GM18873 (cell line): ENCODE measurements at regions not wholly inside any gene's neighbourhood (a gene's known extent, or its start where the extent isn't known, plus 50 kb on each side); places are given as distances from the start of the nearest gene placed in this dataset.
"Not testable (repeated sequence)": the region's sequence is repeated elsewhere in the genome, so short reads cannot be mapped to it uniquely, and the experiment has no call there.

ENCODE experiments used
- ATAC-seq: cut with Tn5 transposase; IDR thresholded peaks from one replicate; pipeline ENCODE4 v1.9.1; 2021; ENCODE audit warnings: mild to moderate bottlenecking, moderate library complexity, moderate number of reproducible peaks; ENCODE audit not compliant: unreplicated experiment, low FRiP score

DNA sequence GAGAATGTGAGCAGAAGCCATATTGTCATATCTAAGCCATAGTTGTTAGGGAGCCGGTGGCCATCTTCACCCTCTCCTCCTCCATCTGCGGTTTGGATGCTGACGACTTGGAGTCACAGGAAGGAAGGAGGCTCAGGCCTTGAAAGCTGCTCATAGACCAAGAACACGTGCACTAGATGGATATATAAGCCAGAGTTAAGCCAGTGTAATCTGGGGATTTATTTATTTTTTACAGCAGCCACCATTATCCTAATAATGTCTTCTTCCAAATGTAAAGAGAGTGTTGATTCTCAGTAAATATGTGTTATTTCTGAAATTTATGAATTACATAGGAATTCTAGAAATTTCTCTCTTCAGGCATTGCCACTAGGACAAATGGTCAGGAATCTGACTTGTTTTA is 689.9 kb downstream of the QKI start:
- ATAC-seq = no peak

DNA sequence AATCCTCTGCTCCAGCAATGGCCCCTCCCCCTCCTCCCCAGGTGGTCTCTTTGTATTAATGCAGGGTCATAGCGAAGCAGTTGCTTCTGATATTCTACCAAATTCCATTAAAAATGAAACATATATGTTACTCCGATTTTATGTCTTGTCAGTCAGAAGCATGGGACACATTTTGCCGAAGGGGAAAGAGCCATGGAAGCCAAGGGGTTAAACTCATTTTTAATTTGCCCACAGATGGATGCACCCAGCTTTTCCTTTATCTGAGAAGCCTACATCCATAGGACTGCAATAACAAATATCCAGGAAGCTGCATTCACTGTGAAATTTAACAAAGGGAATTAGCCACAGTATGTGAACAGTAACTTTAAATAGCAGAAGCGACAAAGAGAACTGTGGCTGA is 688.2 kb downstream of the QKI start:
- no peak for ATAC-seq

DNA sequence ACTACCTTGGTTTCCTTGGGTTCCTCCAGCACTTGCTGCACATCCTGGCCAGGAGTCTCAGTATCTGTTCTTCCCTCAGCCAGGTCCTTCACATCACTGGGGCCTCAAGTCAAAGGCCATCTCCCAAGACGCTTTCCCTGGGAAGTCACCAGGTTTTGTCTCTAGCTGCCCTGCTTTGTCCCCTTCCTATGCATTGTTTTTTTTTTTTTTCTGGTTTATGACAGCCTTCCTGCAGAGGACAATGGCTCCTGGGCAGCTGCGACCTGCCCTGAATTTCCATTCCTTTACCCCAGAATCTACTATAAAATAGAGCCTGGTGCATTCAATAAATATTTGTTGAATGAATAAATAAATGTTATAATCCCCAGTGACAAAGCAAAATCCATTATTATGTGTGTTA is 687.3 kb downstream of the QKI start:
- ATAC-seq = no peak

DNA sequence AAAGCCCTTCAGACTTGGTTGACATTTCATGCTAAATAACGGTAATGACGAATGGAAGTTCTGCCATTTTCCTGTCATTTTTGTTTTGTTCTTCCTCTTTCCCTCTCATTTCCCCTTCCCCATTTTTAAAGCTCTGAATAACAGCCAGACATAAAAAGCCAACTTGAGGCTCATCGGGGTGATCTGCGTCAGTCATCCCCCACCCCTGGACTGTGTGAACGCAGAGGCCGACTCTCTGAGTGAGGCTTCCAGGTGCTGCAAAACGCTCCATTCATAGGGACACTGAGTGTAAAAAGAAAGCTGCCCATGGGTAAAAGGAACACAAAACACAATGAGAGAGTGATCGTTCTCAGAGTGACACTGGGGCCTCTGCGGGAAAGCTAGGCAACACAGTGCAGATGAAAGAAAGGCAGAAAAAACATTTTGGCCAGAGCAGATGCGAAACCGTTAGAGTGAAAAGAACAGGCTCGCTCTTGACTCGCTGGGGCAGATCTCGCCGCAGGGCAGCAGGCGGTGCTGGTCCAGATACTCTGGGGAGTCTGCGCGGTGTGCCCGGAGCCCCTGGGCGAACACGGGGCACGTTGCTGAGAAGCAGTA is 684.8 kb downstream of the QKI start:
- no peak for ATAC-seq

DNA sequence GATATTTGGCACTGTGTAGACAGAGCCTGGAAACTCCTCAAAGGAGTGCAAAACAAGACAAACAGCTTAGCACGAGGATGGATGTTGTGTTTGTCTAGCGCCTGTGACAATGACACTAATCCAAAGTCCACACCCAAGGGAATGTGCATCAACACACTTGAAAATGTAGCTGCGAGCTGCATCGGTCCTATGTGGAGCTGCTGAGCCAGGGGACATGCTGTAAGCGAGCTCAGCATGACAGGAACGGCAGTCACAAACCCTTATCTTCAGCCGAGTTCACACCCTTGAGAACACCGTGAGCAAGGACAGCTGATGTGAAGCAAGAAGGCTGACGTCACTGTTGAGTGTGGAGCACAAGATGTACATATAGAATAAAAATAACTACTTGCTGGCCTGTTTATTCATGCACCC is 684.3 kb downstream of the QKI start:
- no peak for ATAC-seq

DNA sequence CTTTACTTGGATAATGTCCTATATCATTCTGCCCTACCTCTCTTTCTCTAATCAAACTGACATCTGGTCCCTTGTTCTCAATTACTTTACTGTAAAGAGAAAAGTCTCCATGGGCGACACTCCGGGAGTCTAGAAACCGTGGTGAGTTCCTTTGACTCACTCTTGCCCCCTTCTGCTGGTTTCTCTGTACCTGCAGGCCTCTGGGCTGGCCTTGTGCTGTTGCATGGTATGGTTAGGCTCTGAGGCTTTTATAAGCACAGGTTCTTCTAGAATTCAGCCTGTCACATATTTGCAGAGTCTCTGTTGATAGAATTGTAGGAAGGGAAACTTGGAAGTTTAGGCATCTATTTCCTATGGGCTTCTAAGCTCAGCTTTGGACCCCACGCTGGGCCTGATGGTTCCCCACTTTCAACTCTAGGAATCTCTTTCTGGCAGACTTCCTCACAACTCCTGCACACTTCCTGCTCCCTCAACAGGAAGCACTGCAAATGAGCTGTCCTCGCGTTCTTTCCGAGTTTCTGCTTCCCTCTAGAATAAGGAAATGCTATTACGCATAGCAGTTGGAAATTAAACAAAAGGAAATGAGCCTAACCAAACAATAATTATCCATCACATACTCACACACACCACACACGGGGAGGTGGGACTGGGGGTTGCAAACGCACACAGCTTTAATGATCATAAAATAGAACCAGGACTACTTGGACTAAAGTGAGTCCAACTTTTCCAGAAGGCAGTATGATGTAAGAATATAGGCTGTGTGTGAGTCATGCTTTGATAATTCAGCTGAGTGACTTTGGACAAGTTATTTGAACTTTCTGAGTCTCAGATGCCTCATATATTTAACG is 683.3 kb downstream of the QKI start:
- ATAC-seq = no peak

DNA sequence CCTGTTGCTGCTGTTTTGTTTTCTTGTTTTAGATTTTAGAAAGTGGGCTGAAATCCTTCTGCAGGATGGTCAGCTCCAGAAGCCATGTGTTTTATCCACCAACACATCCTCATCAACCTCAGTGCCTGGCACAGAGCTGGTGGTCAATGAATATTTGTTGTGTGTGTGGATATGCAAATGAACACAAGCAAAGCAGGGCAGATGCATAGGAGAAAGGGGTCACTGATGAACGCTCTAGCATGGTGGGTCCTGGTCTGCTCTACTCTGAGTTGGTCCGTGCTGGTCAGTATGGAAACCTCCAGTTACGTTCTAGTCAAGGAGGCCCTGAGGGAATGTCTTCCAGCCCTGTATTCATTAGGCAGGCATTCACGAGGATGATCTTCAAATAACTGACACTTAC is 682.5 kb downstream of the QKI start:
- no peak for ATAC-seq

DNA sequence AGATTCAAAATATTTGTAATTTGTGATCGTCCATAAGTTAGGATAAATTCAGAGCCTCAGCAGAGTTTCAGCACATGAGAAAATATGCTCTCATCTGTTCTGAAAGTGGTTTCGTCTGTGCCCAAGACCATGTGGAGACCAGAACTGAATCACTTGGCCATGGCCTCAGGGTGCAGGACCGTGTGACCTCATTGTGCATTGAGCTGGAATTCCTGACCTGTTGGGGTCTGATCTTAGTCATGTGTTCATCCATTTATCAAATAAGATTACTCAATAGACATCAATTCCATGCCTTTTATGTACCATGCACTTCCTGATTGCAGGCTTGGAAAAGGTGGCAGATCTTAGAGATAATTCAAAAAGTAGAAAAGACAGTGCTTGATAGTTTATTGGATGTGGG is 680.5 kb downstream of the QKI start:
- ATAC-seq = no peak

DNA sequence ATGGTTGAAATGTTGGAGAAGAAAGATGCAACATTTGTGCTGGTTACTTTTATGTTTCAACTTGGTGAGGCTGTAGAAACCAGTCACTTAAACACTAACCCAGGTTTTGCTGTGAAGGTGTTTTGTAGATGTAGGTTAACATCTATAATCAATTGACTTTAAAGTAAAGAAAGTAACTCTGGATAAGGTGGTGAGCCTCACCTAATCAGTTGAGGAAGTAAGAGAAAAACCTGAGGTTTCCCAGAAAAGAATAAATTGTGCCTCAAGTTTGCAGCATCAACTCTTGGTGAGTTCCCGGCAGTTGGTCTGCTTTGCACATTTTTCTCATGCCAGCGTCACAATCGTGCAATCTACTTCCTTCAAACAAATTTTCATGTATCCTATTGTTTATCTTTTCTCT is 673.4 kb downstream of the QKI start:
- no peak for ATAC-seq

DNA sequence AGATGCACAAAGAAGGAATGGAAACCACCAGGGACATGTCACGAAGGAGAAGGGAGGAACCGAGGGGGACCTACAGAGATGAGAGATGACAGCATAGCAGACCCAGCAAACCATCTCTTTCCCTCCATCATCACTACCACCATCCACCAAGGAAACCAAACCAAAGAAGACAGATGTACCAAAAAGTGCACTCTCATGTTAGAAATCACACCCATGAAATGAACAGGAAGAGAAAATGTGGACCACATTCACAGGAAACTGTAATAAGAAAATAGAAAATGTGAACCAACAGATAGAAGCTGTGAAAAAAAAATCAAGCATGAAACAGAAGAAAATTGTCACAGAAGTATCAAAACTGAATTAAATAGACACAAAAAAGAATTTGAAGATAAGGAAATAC is 672.7 kb downstream of the QKI start:
- no peak for ATAC-seq

DNA sequence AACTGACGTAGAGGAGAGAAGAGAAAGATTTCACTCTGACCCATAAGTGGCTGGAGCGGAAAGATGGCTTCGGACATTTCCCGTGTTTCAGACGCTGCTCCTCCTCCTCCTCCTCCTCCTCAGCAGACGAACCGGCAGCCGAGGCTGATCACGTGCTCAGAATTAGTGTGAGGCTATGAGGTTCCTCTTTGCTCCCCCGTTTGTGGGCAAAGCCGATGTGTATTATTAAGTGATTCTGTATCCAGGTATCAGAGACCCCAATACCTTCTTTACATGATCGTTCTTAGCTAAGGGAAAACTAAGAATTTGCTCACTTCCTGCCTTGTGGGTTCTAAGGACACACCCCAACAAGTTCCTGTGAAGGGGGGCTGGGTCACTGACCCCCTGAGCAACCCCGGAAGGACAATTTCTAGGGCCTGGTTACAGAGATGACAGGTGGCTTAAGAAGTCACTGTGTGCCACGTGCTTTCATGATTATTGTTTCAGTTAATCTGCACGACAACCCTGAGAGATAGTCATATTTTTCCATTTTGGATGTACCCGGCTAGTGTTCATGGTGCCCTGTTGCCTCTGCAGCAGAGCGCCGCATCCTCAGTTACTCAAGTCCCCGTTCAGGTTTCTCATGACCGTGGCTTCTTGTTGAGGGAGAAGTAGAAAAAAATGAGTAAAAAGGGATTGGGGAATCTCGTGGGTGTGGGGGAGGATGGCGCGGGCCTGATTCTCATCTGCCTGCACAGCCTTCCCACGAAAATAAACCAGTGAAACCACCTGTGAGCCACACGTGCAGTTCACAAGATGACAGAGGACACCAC is 671.8 kb downstream of the QKI start:
- no peak for ATAC-seq

DNA sequence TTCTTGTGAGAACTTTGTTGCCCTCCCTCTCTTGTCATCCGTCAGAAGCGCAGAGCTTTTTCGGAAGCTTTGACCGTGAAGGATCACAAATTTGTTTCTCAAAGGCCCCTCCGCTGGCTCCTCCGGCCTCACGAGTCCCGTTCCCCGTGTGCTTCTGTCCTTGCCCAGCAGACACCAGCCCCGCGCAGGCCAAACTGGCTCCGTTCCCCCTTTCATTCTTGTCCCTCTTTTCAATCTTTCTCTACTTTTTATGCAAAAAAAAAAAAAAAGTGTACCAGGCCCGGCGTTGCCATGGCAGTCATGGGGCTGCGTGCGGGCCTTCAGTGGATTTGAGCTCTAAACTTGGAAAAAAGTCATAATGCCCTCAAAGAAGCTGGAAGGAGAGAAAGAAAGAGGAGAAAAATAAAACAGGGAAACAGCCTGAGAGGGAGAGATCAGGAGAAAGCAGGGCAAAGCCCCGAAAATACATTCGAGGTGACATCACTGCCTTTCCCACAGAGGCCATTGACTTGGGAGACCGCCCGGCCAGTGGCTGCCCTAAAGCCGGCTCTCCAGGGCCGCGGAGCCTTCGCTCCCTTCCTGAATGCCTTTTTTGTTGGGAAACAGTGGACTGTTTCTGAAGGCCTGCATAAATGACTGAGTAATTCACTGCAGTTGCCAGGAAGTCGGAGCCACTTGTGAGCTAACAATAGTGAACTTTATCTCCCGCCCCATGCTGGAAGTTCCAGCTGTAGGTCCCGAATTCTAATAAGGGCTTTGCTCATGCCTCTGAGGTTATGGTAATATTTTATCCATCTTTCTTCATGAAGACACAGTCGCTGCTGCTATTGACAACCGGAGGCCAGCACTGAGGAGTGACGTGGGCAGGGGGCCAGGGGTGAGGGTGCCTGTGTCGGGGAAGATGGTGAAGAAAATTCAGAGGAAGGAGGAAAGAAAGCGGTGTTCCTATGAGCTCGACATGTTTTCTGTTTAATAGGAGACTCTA is 670.9 kb downstream of the QKI start:
- no peak for ATAC-seq

DNA sequence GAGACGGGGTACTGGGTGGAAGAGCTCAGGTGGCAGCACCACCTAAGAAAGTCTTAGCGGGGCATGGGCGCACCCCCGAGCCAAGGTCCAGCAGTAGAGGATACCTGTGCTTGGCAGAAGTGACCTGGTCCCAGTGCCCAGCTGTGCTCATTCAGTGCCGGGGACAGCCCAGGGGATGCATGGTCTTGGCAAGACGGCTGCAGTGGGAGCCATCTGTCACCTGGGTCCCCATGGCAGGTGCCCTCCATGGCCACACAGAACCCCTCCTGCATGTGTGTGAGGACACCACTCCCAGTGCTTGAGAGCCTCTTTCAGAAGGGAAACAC is 664.7 kb downstream of the QKI start:
- ATAC-seq = no peak

DNA sequence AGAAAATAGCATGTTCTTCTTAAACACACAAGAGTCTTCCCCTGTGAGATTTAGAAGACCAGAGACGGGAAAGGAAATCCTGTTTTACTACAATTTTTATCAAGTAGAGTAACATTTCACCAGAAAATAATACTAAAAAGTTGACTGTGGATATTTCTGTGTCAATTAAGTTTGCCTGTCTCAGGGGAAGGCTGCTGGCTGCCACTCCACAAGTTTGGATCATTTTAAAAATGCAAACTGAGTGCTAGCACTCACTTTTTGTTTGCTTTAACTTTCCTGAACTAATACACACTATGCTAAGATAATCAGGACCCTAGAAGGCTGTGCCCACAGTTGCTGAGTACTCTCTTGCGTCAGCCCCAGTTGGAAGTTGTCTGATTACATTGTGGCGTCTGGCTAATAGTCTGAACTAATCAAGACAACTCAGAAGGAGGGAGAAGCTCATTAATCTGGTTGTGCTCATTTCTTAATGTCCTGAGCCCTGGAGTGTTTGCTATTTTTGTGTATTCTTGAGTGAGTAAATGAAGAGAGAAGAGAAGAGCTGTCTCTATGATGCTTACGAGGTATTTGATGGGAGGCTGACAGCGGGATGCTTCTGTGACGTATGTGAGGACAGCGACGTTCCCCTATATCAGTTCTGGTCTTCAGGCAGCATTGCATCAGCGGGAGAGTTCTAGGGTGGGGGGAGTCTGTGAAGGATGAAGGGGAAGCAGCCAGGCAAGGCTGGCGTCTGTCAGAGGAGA is 664.2 kb downstream of the QKI start:
- ATAC-seq = no peak

DNA sequence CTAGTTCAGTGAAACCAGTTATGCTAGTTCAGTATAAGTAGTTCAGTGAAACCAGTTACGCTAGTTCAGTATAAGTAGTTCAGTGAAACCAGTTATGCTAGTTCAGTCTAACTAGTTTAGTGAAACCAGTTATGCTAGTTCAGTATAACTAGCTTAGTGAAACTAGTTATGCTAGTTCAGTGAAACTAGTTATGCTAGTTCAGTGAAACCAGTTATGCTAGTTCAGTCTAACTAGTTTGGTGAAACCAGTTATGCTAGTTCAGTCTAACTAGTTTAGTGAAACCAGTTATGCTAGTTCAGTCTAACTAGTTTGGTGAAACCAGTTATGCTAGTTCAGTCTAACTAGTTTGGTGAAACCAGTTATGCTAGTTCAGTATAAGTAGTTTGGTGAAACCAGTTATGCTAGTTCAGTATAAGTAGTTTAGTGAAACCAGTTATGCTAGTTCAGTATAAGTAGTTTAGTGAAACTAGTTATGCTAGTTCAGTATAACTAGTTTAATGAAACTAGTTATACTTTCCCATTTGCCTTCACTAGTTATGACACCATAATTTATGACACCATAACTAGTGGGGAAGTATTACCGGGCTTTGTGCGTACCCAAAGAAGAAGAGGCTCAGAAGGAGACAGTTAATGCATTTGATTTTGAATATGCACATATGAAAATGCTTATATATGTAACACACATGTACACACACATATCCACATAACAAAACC is 662.5 kb downstream of the QKI start:
- ATAC-seq = not testable (repeated sequence)

DNA sequence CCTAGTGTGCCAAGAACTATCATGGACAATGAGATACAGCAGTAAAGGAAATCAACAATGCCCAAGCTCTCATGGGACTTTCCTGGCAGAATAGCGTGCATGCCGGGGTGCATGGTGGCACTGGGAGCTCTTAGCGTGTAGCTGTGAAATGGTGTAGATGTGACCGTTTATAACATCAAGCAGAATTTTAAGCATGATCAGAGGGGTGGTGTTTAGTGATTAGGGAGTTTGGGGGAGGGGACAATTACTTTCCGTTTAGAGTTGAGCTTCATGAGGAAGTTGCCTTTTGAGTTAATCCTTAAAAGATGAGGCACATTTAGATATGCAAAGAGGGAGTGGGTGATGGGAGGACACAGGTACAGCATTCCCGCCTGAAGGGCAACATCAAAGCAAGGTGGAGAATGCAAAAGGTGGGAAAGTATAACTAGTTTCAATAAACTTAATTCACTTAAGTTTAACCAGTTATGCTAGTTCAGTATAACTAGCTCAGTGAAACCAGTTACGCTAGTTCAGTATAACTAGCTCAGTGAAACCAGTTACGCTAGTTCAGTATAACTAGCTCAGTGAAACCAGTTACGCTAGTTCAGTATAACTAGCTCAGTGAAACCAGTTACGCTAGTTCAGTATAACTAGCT is 661.6 kb downstream of the QKI start:
- no peak for ATAC-seq

DNA sequence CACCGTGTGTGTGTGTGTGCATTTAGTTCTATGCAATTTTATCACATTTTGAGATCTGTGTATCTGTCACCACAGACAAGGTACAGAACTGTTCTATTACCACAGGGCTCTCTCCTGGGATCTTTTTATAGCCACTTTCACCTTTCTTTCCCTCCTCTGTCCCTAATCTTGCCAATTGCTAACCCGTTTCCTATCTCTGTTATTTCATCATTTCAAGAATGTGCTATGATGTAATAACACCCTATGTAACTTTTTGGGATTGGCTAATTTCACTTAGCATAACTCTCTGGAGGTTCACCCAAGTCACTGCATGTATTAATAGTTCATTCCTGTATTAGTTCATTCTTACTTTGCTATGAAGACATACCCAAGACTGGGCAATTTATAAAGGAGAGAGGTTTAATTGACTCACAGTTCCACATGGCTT is 657.7 kb downstream of the QKI start:
- ATAC-seq = no peak

DNA sequence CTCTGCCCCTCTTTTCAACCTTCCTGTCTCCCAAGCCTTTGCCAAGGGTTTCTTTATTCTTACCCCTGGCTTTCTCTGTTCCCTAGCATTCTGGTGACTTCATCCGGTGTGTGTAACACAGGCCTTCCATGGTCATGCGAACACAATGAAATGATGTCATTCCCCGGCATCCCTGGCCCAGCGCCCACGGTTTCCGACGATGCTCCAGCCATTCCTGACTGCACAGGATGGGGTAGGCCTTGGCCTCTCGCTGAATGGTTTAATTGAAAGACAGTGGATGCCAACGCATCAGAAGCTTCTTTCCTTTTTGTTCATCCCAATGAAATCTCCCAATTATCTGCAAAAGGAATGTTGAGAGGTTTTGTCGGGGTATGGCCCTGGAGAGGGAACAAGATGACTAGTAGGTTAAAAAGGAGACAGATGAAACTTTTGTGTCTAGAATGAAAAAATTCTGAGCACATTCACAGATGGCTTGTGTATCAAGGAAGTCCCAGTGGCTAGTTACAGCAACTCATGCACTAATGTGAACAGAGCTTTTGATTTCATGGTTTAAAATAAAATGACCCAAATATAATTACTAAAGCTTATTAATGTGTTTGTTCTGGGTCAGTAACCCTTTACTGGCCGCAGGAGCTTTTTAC is 655.0 kb downstream of the QKI start:
- no peak for ATAC-seq
